Neural progenitor cell (in vitro differentiated cells): ENCODE measurements at regions not wholly inside any gene's neighbourhood (a gene's known extent, or its start where the extent isn't known, plus 50 kb on each side); places are given as distances from the start of the nearest gene placed in this dataset.

Source experiments
- DNase-seq: peaks from one replicate; pipeline ENCODE4 v3.0.0-alpha.2; 2016; ENCODE audit warnings: low spot score
- H2AFZ ChIP-seq: fragments of 200-600 bp; sonication (generic); replicated peaks from 2 replicates; pipeline ENCODE4 v1.6.1; 2016; ENCODE audit warnings: antibody characterized with exemption
- H3F3A ChIP-seq: fragments of 200-600 bp; sonication (generic); 2 replicates; pipeline ENCODE4 v1.6.1; 2016; ENCODE audit warnings: antibody characterized with exemption, low read depth
- H3K27ac ChIP-seq: fragments of 200-600 bp; sonication (generic); 2 replicates; pipeline ENCODE4 v1.5.1; 2016; ENCODE audit warnings: mild to moderate bottlenecking
- H3K27me3 ChIP-seq: fragments of 200-600 bp; sonication (generic); 2 replicates; pipeline ENCODE4 v1.6.1; 2016; ENCODE audit warnings: mild to moderate bottlenecking, moderate library complexity
- H3K36me3 ChIP-seq: fragments of 200-600 bp; sonication (generic); 2 replicates; pipeline ENCODE4 v1.5.1; 2016
- H3K4me1 ChIP-seq: fragments of 200-600 bp; sonication (generic); 2 replicates; pipeline ENCODE4 v1.6.1; 2016; ENCODE audit warnings: mixed run types
- H3K4me2 ChIP-seq: fragments of 200-600 bp; sonication (generic); 2 replicates; pipeline ENCODE4 v1.6.1; 2016
- H3K4me3 ChIP-seq: fragments of 200-600 bp; sonication (generic); 2 replicates; pipeline ENCODE4 v1.5.1; 2016
- H3K79me2 ChIP-seq: fragments of 200-600 bp; sonication (generic); 2 replicates; pipeline ENCODE4 v1.6.1; 2016; ENCODE audit warnings: low read depth
- H3K9ac ChIP-seq: fragments of 200-600 bp; sonication (generic); 2 replicates; pipeline ENCODE4 v1.6.1; 2016
- H3K9me3 ChIP-seq: fragments of 200-600 bp; sonication (generic); 2 replicates; pipeline ENCODE4 v1.5.1; 2016; ENCODE audit warnings: low read depth
- H4K20me1 ChIP-seq: fragments of 200-600 bp; sonication (generic); 2 replicates; pipeline ENCODE4 v1.6.1; 2016; ENCODE audit warnings: low read depth
- H3K27ac Mint-ChIP-seq: 3 replicates; pipeline ENCODE4 v1.8.0; 2021; ENCODE audit warnings: mixed read lengths
- H3K27me3 Mint-ChIP-seq: 2 replicates; pipeline ENCODE4 v1.8.0; 2022; ENCODE audit warnings: low read depth, mild to moderate bottlenecking, inconsistent platforms, moderate library complexity, mixed read lengths; ENCODE audit not compliant: insufficient read depth
- H3K36me3 Mint-ChIP-seq: 3 replicates; pipeline ENCODE4 v1.8.0; 2021; ENCODE audit warnings: mixed read lengths
- H3K4me1 Mint-ChIP-seq: 3 replicates; pipeline ENCODE4 v1.8.0; 2021; ENCODE audit warnings: mixed read lengths
- H3K4me3 Mint-ChIP-seq: 3 replicates; pipeline ENCODE4 v1.8.0; 2021; ENCODE audit warnings: mild to moderate bottlenecking, moderate library complexity, mixed read lengths
- H3K9me3 Mint-ChIP-seq: 3 replicates; pipeline ENCODE4 v1.8.0; 2020; ENCODE audit warnings: mixed read lengths
- EZH2 ChIP-seq: fragments of 200-600 bp; sonication (generic); IDR thresholded peaks from 2 replicates; pipeline ENCODE4 v1.6.1; 2017; ENCODE audit warnings: antibody characterized with exemption, mild to moderate bottlenecking, moderate library complexity
- EZH2phosphoT487 ChIP-seq: fragments of 200-600 bp; sonication (generic); IDR thresholded peaks from 2 replicates; pipeline ENCODE4 v1.6.1; 2017; ENCODE audit warnings: antibody characterized with exemption
- TF ChIP-seq, protein P1 (sequence below): fragments of 200-600 bp; sonication (generic); IDR thresholded peaks from 2 replicates; pipeline ENCODE4 v1.5.1; 2017; ENCODE audit warnings: antibody characterized with exemption, mild to moderate bottlenecking

DNA sequence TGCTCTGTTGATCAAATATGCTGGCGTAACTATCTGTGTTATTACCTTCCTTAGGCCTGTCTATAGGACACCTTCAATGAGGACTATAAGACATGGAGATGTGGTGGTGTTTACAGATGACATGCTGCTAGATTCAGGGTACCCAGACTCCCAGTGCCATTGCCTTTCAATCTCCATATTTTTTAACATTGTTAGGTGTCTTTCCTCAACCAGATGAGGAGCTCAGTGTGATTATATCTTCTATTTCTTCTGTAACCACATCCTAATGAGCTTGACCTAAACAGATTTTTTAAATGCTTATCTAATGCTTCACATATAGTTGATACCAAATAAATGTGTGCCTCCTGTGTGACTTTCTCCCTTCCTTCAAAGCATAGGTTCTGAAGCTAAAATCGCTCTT lies 730.1 kb upstream of the NR2F2 start:
- H2AFZ ChIP-seq = no peak overlapping the region
- H3K27ac Mint-ChIP-seq = no peak overlapping the region
- H3K9ac ChIP-seq = no peak overlapping the region
- H3K4me1 Mint-ChIP-seq = peaks cover 37% of the 10 kb centered on the region
- peaks cover 11% of the 10 kb centered on the region for H3K9me3 Mint-ChIP-seq
- H3K36me3 Mint-ChIP-seq = peaks cover 2% of the 10 kb centered on the region
- H3K4me1 ChIP-seq = peaks cover 14% of the 10 kb centered on the region
- H3K36me3 ChIP-seq = no peaks in the 10 kb centered on the region
- peaks cover 2% of the 10 kb centered on the region for H3K27me3 Mint-ChIP-seq
- TF ChIP-seq, protein P1, sequence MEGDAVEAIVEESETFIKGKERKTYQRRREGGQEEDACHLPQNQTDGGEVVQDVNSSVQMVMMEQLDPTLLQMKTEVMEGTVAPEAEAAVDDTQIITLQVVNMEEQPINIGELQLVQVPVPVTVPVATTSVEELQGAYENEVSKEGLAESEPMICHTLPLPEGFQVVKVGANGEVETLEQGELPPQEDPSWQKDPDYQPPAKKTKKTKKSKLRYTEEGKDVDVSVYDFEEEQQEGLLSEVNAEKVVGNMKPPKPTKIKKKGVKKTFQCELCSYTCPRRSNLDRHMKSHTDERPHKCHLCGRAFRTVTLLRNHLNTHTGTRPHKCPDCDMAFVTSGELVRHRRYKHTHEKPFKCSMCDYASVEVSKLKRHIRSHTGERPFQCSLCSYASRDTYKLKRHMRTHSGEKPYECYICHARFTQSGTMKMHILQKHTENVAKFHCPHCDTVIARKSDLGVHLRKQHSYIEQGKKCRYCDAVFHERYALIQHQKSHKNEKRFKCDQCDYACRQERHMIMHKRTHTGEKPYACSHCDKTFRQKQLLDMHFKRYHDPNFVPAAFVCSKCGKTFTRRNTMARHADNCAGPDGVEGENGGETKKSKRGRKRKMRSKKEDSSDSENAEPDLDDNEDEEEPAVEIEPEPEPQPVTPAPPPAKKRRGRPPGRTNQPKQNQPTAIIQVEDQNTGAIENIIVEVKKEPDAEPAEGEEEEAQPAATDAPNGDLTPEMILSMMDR = no peak
- no peak for TF ChIP-seq EZH2phosphoT487
- no peak for TF ChIP-seq EZH2
- H3F3A ChIP-seq = no peaks in the 10 kb centered on the region
- H3K79me2 ChIP-seq = no peaks in the 10 kb centered on the region
- H3K4me3 ChIP-seq = no peak overlapping the region
- no peak overlapping the region for H3K4me3 Mint-ChIP-seq
- no peaks in the 10 kb centered on the region for H3K9me3 ChIP-seq
- H3K27me3 ChIP-seq = no peaks in the 10 kb centered on the region
- H3K27ac ChIP-seq = no peak overlapping the region
- DNase-seq = no peak
- H3K4me2 ChIP-seq = no peak overlapping the region
- H4K20me1 ChIP-seq = no peaks in the 10 kb centered on the region

DNA sequence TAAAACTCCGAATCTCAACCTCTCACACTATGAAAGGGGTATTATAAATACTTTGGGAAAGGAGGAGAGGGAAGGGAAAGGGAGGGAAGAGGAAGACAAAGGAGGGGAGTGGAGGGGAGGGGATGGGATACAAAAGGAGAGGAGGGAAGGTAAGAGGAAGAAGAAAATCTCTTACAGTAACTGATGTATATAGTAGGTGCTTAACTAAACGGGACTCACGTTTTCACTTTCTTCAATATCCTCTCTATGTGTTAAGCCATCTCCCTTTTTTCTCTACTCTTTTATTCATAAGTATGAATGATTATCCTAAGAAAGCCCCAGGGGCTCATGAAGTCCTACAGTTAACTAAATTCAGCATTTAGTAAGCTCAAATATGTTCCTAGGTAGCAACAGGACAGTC lies 729.6 kb upstream of the NR2F2 start:
- Mint-ChIP-seq H3K9me3 (peaks cover 11% of the 10 kb centered on the region), H3K4me1 (peaks cover 32% of the 10 kb centered on the region), H3K27ac (no peak overlapping the region), H3K36me3 (peaks cover 2% of the 10 kb centered on the region), H3K27me3 (peaks cover 2% of the 10 kb centered on the region), H3K4me3 (no peak overlapping the region)
- no peaks in the 10 kb centered on the region for H3F3A ChIP-seq
- peaks cover 14% of the 10 kb centered on the region for H3K4me1 ChIP-seq
- TF ChIP-seq EZH2phosphoT487 = no peak
- no peak for TF ChIP-seq EZH2
- TF ChIP-seq, protein P1 = no peak
- H3K4me3 ChIP-seq = no peak overlapping the region
- no peak overlapping the region for H3K9ac ChIP-seq
- no peak for DNase-seq
- no peaks in the 10 kb centered on the region for H3K79me2 ChIP-seq
- no peaks in the 10 kb centered on the region for H3K9me3 ChIP-seq
- H2AFZ ChIP-seq = no peak overlapping the region
- H3K27me3 ChIP-seq = no peaks in the 10 kb centered on the region
- H3K36me3 ChIP-seq = no peaks in the 10 kb centered on the region
- H3K4me2 ChIP-seq = no peak overlapping the region
- no peaks in the 10 kb centered on the region for H4K20me1 ChIP-seq
- H3K27ac ChIP-seq = no peak overlapping the region

DNA sequence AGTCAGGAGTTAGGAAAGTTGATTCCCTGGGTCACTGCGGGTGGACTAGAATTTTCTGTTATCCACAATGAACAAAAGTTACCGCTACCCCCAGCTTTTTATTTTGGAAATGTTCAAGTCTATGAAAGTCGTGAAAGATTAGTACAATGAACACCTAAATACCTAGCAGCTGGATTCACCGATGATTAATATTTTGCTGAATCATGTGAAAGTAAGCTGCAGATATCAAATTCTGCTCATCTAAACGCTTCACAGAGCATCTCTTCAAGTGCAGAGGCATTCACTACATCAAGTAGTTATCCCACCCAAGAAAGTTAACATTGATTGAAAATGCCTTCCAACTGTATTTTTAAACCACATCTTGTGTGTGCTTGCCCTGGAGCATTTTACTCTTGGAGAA lies 729.0 kb upstream of the NR2F2 start:
- no peak overlapping the region for H3K4me3 Mint-ChIP-seq
- Histone ChIP-seq H3K27me3 (no peaks in the 10 kb centered on the region), H3K9me3 (no peaks in the 10 kb centered on the region), H4K20me1 (no peaks in the 10 kb centered on the region), H3K36me3 (no peaks in the 10 kb centered on the region), H3F3A (no peaks in the 10 kb centered on the region), H3K4me3 (no peak overlapping the region), H3K4me1 (peaks cover 9% of the 10 kb centered on the region), H3K4me2 (no peak overlapping the region), H3K9ac (no peak overlapping the region), H3K27ac (no peak overlapping the region), H2AFZ (no peak overlapping the region), H3K79me2 (no peaks in the 10 kb centered on the region)
- peaks cover 28% of the 10 kb centered on the region for H3K4me1 Mint-ChIP-seq
- DNase-seq = no peak
- TF ChIP-seq EZH2phosphoT487 (no peak), EZH2 (no peak)
- TF ChIP-seq, protein P1 = no peak
- no peak overlapping the region for H3K27ac Mint-ChIP-seq
- H3K9me3 Mint-ChIP-seq = peaks cover 11% of the 10 kb centered on the region
- peaks cover 2% of the 10 kb centered on the region for H3K27me3 Mint-ChIP-seq
- H3K36me3 Mint-ChIP-seq = peaks cover 2% of the 10 kb centered on the region

DNA sequence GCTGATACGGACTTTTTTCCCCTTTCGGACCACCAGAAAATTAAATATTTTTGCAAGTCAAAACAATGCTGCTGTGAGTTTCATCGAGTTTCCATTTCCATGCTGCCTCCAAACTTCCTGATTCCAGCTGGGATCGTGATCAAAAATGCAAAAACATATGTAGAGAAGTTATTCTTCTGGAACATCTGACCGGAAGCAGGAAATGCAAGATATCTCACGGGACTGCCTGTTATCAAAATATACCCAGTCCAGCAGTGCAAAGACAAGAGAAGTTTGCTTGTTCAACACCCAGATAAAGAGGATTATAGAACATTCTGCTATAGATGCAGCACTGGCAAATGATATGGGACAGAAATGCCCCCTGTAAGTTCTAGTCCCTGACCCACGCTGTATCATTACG lies 726.7 kb upstream of the NR2F2 start:
- peaks cover 2% of the 10 kb centered on the region for H3K27me3 Mint-ChIP-seq
- Histone ChIP-seq H3K9ac (no peak overlapping the region), H3K79me2 (no peaks in the 10 kb centered on the region), H2AFZ (no peak overlapping the region), H3F3A (no peaks in the 10 kb centered on the region), H3K27ac (no peak overlapping the region), H3K36me3 (no peaks in the 10 kb centered on the region), H3K4me1 (no peaks in the 10 kb centered on the region), H3K4me2 (no peak overlapping the region), H3K9me3 (no peaks in the 10 kb centered on the region), H3K27me3 (no peaks in the 10 kb centered on the region), H4K20me1 (no peaks in the 10 kb centered on the region), H3K4me3 (no peak overlapping the region)
- peaks cover 7% of the 10 kb centered on the region for H3K4me1 Mint-ChIP-seq
- H3K27ac Mint-ChIP-seq = no peak overlapping the region
- H3K9me3 Mint-ChIP-seq = peaks cover 11% of the 10 kb centered on the region
- H3K4me3 Mint-ChIP-seq = no peak overlapping the region
- TF ChIP-seq EZH2phosphoT487 (no peak), EZH2 (no peak)
- TF ChIP-seq, protein P1 = no peak
- H3K36me3 Mint-ChIP-seq = peaks cover 2% of the 10 kb centered on the region
- no peak for DNase-seq
